Right hindlimb (tissue), 1 donor: ENCODE measurements at regions not wholly inside any gene's neighbourhood (a gene's known extent, or its start where the extent isn't known, plus 50 kb on each side); places are given as distances from the start of the nearest gene placed in this dataset.
"Not testable (repeated sequence)": the region's sequence is repeated elsewhere in the genome, so short reads cannot be mapped to it uniquely, and the experiment has no call there.

Experiments
- DNase-seq: peaks from one replicate; pipeline ENCODE4 v3.0.0-alpha.2; 2018

- DNase-seq: no peak
Measured at GRCh38 chr15:91625506-91625905, 228.0 kb upstream of the SLCO3A1 start.

GRCh38 chr15:91627473-91628278 lies 225.8 kb upstream of the SLCO3A1 start:
- DNase-seq: peak; percentile 78

GRCh38 chr15:91630090-91630489 lies 223.4 kb upstream of the SLCO3A1 start:
- DNase-seq: no peak

GRCh38 chr15:91632176-91632575 lies 221.3 kb upstream of the SLCO3A1 start:
- no peak for DNase-seq

- no peak for DNase-seq
Measured at GRCh38 chr15:91632981-91633380, 220.5 kb upstream of the SLCO3A1 start.

GRCh38 chr15:91634179-91634578 lies 219.3 kb upstream of the SLCO3A1 start:
- DNase-seq: no peak

GRCh38 chr15:91635080-91635479 lies 218.4 kb upstream of the SLCO3A1 start:
- no peak for DNase-seq

GRCh38 chr15:91635641-91636040 lies 217.9 kb upstream of the SLCO3A1 start:
- no peak for DNase-seq

- DNase-seq: no peak
Measured at GRCh38 chr15:91649016-91649415, 204.5 kb upstream of the SLCO3A1 start.

- DNase-seq: no peak
Measured at GRCh38 chr15:91649831-91650321, 203.6 kb upstream of the SLCO3A1 start.

GRCh38 chr15:91651251-91651650 lies 202.3 kb upstream of the SLCO3A1 start:
- DNase-seq: no peak

GRCh38 chr15:91652610-91653207 lies 200.8 kb upstream of the SLCO3A1 start:
- no peak for DNase-seq

- not testable (repeated sequence) for DNase-seq
Measured at GRCh38 chr15:91655563-91656290, 197.8 kb upstream of the SLCO3A1 start.

- DNase-seq: no peak
Measured at GRCh38 chr15:91660174-91660649, 193.3 kb upstream of the SLCO3A1 start.

GRCh38 chr15:91664224-91664836 lies 189.2 kb upstream of the SLCO3A1 start:
- DNase-seq: no peak

GRCh38 chr15:91665212-91665611 lies 188.3 kb upstream of the SLCO3A1 start:
- no peak for DNase-seq

GRCh38 chr15:91668370-91668769 lies 185.1 kb upstream of the SLCO3A1 start:
- DNase-seq: no peak

GRCh38 chr15:91670108-91670507 lies 183.4 kb upstream of the SLCO3A1 start:
- DNase-seq: no peak

- DNase-seq: no peak
Measured at GRCh38 chr15:91678003-91678402, 175.5 kb upstream of the SLCO3A1 start.

GRCh38 chr15:91679447-91679846 lies 174.1 kb upstream of the SLCO3A1 start:
- DNase-seq: no peak

- DNase-seq: no peak
Measured at GRCh38 chr15:91685436-91685835, 168.1 kb upstream of the SLCO3A1 start.

GRCh38 chr15:91688811-91689210 lies 164.7 kb upstream of the SLCO3A1 start:
- DNase-seq: no peak

- DNase-seq: no peak
Measured at GRCh38 chr15:91689377-91689776, 164.1 kb upstream of the SLCO3A1 start.
